HepG2 (cell line): ENCODE measurements at regions not wholly inside any gene's neighbourhood (a gene's known extent, or its start where the extent isn't known, plus 50 kb on each side); places are given as distances from the start of the nearest gene placed in this dataset.

Source experiments
- ATAC-seq: fragments of 200-7000 bp; cut with Tn5 transposase; 3 replicates; pipeline ENCODE4 v1.9.1; 2020; ENCODE audit warnings: mild to moderate bottlenecking, moderate library complexity
- BruUV-seq: library from RNA; stranded (reverse); fragments of 400-500 nt; replicated peaks from 2 replicates; lab custom pipeline; 2021; lab: Mats Ljungman, UMichigan
- CTCF ChIA-PET: fragments of 300-600 bp; formaldehyde crosslinking; extraction: SDS; loops from one replicate; lab custom pipeline; 2021; ENCODE audit warnings: low total read pairs, inconsistent platforms, low intra/inter-chr PET ratio; lab: Yijun Ruan, JAX
- POLR2A ChIA-PET: fragments of 350-600 bp; sonication (Branson Sonifier 250); formaldehyde crosslinking; loops from one replicate; lab custom pipeline; 2020; ENCODE audit warnings: antibody characterized with exemption, inconsistent platforms; lab: Yijun Ruan, JAX
- DNase-seq: peaks from one replicate; pipeline ENCODE4 v3.0.0-alpha.2; 2015; ENCODE audit warnings: low spot score
- FAIRE-seq: peaks from 3 replicates; lab custom pipeline; 2011; peaks lifted over from hg19 to GRCh38; lab: Jason Lieb, UNC
- H2AFZ ChIP-seq: one replicate; pipeline ENCODE4 v1.6.1; 2011; ENCODE audit warnings: low read length, inconsistent platforms
- H3K27ac ChIP-seq: fragments of 300-600 bp; 3 replicates; pipeline ENCODE4 v1.8.0; 2011; ENCODE audit warnings: mixed run types, mild to moderate bottlenecking, mixed read lengths, low read length, inconsistent platforms; ENCODE audit not compliant: insufficient read depth; ENCODE audit errors: extremely low read length
- H3K27me3 ChIP-seq, 2 experiments: fragments of 200-600 bp in 1 of 2; 2 replicates in 1 of 2; 3 replicates in 1 of 2; pipeline versions ENCODE4 v1.6.0 to v1.8.0; 2011; ENCODE audit warnings: low read length in 2 of 2, mild to moderate bottlenecking in 2 of 2, moderate library complexity in 2 of 2, inconsistent platforms in 1 of 2; ENCODE audit not compliant: insufficient read depth in 2 of 2, control insufficient read depth in 1 of 2
- H3K36me3 ChIP-seq, 2 experiments: fragments of 200-600 bp in 1 of 2; replicated peaks in 1 of 2; 2 replicates in 1 of 2; 3 replicates in 1 of 2; pipeline versions ENCODE4 v1.5.1 to v1.8.0; 2011; ENCODE audit warnings: low read length in 2 of 2, inconsistent platforms in 1 of 2; ENCODE audit not compliant: insufficient read depth in 2 of 2, control insufficient read depth in 1 of 2
- H3K4me1 ChIP-seq: 2 replicates; pipeline ENCODE4 v1.5.1; 2012; ENCODE audit warnings: low read length, inconsistent platforms; ENCODE audit not compliant: insufficient read depth
- H3K4me2 ChIP-seq: 2 replicates; pipeline ENCODE4 v1.6.0; 2011; ENCODE audit warnings: low read depth, low read length, inconsistent platforms
- H3K4me3 ChIP-seq, 3 experiments: fragments of 200-600 bp in 1 of 3; sonication (generic), shearing (Covaris generic) in 1 of 3; replicated peaks in 1 of 3; 2 replicates each; pipeline ENCODE4 v1.5.1; 2011 to 2016; ENCODE audit warnings: low read length in 3 of 3, inconsistent platforms in 2 of 3, low read depth in 2 of 3, mild to moderate bottlenecking in 2 of 3, control low read depth in 1 of 3, mixed read lengths in 1 of 3; ENCODE audit not compliant: insufficient read depth in 1 of 3
- H3K79me2 ChIP-seq: one replicate; pipeline ENCODE4 v1.6.1; 2011; ENCODE audit warnings: low read length, inconsistent platforms; ENCODE audit not compliant: insufficient read depth
- H3K9ac ChIP-seq: 2 replicates; pipeline ENCODE4 v1.6.0; 2011; ENCODE audit warnings: mild to moderate bottlenecking, low read depth, low read length, inconsistent platforms; ENCODE audit not compliant: insufficient read depth
- H3K9me3 ChIP-seq: 2 replicates; pipeline ENCODE4 v1.5.1; 2012; ENCODE audit warnings: mild to moderate bottlenecking, low read length
- H4K20me1 ChIP-seq: 2 replicates; pipeline ENCODE4 v1.6.0; 2011; ENCODE audit warnings: inconsistent platforms, mild to moderate bottlenecking, low read length, moderate library complexity; ENCODE audit not compliant: insufficient read depth
- BRD4 ChIP-seq: sonication (generic); formaldehyde crosslinking; IDR thresholded peaks from 2 replicates; pipeline ENCODE4 v1.4.0; 2020; ENCODE audit warnings: missing genetic modification reagents
- CBX2 ChIP-seq, 2 experiments: fragments of 200-600 bp in 1 of 2; sonication (generic); formaldehyde crosslinking in 1 of 2; IDR thresholded peaks; 2 replicates each; pipeline versions ENCODE4 v1.7.0 to v1.8.1; 2018 to 2022; ENCODE audit warnings: low read depth in 2 of 2, low read length in 1 of 2, mild to moderate bottlenecking in 1 of 2, missing genetic modification reagents in 1 of 2
- CHD4 ChIP-seq: fragments of 200-600 bp; sonication (generic); IDR thresholded peaks from 2 replicates; pipeline ENCODE4 v1.7.0; 2017; ENCODE audit warnings: mild to moderate bottlenecking, low read length, borderline replicate concordance
- DMAP1 ChIP-seq: IDR thresholded peaks from 2 replicates; pipeline ENCODE4 v1.6.1; 2016
- GPN1 ChIP-seq: sonication (generic); formaldehyde crosslinking; IDR thresholded peaks from 2 replicates; pipeline ENCODE4 v1.5.1; 2020; ENCODE audit warnings: missing genetic modification reagents, borderline replicate concordance
- HOXA9 ChIP-seq: sonication (generic); formaldehyde crosslinking; IDR thresholded peaks from 2 replicates; pipeline ENCODE4 v1.8.1; 2022; ENCODE audit warnings: missing genetic modification reagents, mild to moderate bottlenecking, moderate library complexity, borderline replicate concordance
- KLF6 ChIP-seq: IDR thresholded peaks from 2 replicates; pipeline ENCODE4 v1.8.0; 2016; ENCODE audit warnings: missing biosample characterization, missing genetic modification reagents
- RARG ChIP-seq: sonication (generic); formaldehyde crosslinking; IDR thresholded peaks from 2 replicates; pipeline ENCODE4 v1.4.0; 2020; ENCODE audit warnings: low read depth, mild to moderate bottlenecking, missing genetic modification reagents
- SAP130 ChIP-seq: IDR thresholded peaks from 2 replicates; pipeline ENCODE4 v1.6.1; 2016; ENCODE audit warnings: low read depth
- ZFP36 ChIP-seq: fragments of 150-350 bp; IDR thresholded peaks from 2 replicates; pipeline ENCODE4 v1.6.1; 2018; ENCODE audit warnings: borderline replicate concordance, low read length, low read depth; ENCODE audit not compliant: partially characterized antibody
- ZNF234 ChIP-seq: sonication (generic); formaldehyde crosslinking; conservative IDR thresholded peaks from 2 replicates; pipeline ENCODE4 v1.5.1; 2020; ENCODE audit warnings: mild to moderate bottlenecking, missing genetic modification reagents
- ZNF766 ChIP-seq: sonication (generic); formaldehyde crosslinking; IDR thresholded peaks from 2 replicates; pipeline ENCODE4 v1.5.0; 2020; ENCODE audit warnings: missing genetic modification reagents, borderline replicate concordance
- ZSCAN9 ChIP-seq: IDR thresholded peaks from 2 replicates; pipeline ENCODE4 v1.6.1; 2016; ENCODE audit warnings: borderline replicate concordance
- in situ Hi-C: cut with HindIII; loops from 2 replicates; pipeline ENCODE4 v1.10.0; 2017; ENCODE audit warnings: low pct_unique_long_range_greater_than_20kb; ENCODE audit not compliant: extremely low pct_ligation_motif_present
- intact Hi-C: fragments of 100-400 bp; cut with micrococcal nuclease; formaldehyde crosslinking; loops from one replicate; pipeline ENCODE4 v1.10.0; 2022; ENCODE audit not compliant: unreplicated experiment

DNA sequence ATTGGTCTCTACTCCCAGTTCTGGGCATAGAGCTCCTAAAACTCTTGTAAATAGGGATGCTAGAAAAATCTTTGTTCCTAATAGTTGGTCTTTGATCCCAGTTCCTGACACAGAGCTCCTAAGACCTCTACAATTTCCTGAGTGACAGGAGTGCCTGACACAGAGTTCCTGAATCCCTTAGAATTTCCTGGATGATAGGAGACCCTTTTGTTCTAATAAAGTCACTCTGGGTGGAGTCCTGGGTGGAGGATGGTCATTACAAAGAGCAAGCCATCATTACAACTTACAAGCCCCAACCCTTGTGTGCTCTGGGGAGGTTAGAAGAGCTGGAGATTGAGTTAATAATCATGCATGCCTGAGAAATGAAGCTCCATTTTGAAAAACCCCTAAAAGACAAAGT is 58.4 kb downstream of the ZZZ3 start:
- H3K27ac ChIP-seq = peak overlapping the region; percentile 16
- intact Hi-C loops = no loop called here
- ChIA-PET CTCF (no interaction called here), POLR2A (no interaction called here)
- no peaks in the 10 kb centered on the region for H3K9me3 ChIP-seq
- no TSS peak for BruUV-seq
- H3K36me3 ChIP-seq = peaks cover 1 to 13% of the 10 kb centered on the region in 2 experiments; a peak in 3 of 5 replicates
- H3K4me3 ChIP-seq = no peak overlapping the region
- H3K4me1 ChIP-seq = peaks cover 22% of the 10 kb centered on the region
- H3K9ac ChIP-seq = no peak overlapping the region
- DNase-seq = peak; percentile 56
- no peaks in the 10 kb centered on the region for H3K27me3 ChIP-seq
- no peak for FAIRE-seq
- in situ Hi-C loops = no loop called here
- no peak overlapping the region for H2AFZ ChIP-seq
- no peaks in the 10 kb centered on the region; the same call in 1 of the 2 replicates for H4K20me1 ChIP-seq
- H3K4me2 ChIP-seq = no peak overlapping the region
- ATAC-seq = peak; percentile 65
- no peak for TF ChIP-seq ZFP36
- TF ChIP-seq CHD4 = no peak
- no peak for TF ChIP-seq CBX2 (IDR thresholded peaks at IDR 0.05; ENCODE audit: low read depth, low read length)
- TF ChIP-seq CBX2 (CRISPR knock-in tag; IDR thresholded peaks at IDR 0.05; ENCODE audit: low read depth) = no peak
- no peak for TF ChIP-seq GPN1 (CRISPR knock-in tag)
- no peak for TF ChIP-seq RARG
- no peak for TF ChIP-seq ZNF234 (CRISPR knock-in tag)
- no peak for TF ChIP-seq BRD4 (CRISPR knock-in tag)
- no peak for TF ChIP-seq ZNF766 (CRISPR knock-in tag)
- no peak for TF ChIP-seq KLF6 (CRISPR knock-in tag)
- TF ChIP-seq ZSCAN9 (CRISPR knock-in tag) = no peak
- no peak for TF ChIP-seq SAP130 (CRISPR knock-in tag)
- TF ChIP-seq HOXA9 (CRISPR knock-in tag) = no peak
- no peak for TF ChIP-seq DMAP1
- TF ChIP-seq, all 625 proteins: peak for 0
- H3K79me2 ChIP-seq = no peaks in the 10 kb centered on the region
